HCT116 (cell line): ENCODE measurements at regions not wholly inside any gene's neighbourhood (a gene's known extent, or its start where the extent isn't known, plus 50 kb on each side); places are given as distances from the start of the nearest gene placed in this dataset.

Experiments
- ATAC-seq: fragments of 200-7000 bp; cut with Tn5 transposase; 2 replicates; pipeline ENCODE4 v1.9.1; 2020; ENCODE audit warnings: mild to moderate bottlenecking, moderate library complexity
- BruUV-seq: library from RNA; stranded (reverse); fragments of 400-500 nt; replicated peaks from 2 replicates; lab custom pipeline; 2021; lab: Mats Ljungman, UMichigan
- CTCF ChIA-PET: fragments of 300-600 bp; sonication (Branson Sonifier 250); formaldehyde crosslinking; loops from one replicate; lab custom pipeline; 2021; ENCODE audit warnings: antibody characterized with exemption; lab: Charles Lee
- POLR2A ChIA-PET: fragments of 300-600, 350-600 bp; sonication (Branson Sonifier 250); formaldehyde crosslinking; loops from one replicate; lab custom pipeline; 2021; ENCODE audit warnings: antibody characterized with exemption; lab: Charles Lee
- RAD21 ChIA-PET, 2 experiments: fragments of 300-600 bp; sonication (Branson Sonifier 250); formaldehyde crosslinking; loops; one replicate each; lab custom pipeline; 2023; ENCODE audit warnings: low total read pairs in 2 of 2; ENCODE audit not compliant: uncharacterized antibody in 2 of 2, unreplicated experiment in 2 of 2, low non-redundant PET in 1 of 2; lab: Charles Lee
- DNase-seq: peaks from one replicate; pipeline ENCODE4 v3.0.0-alpha.2; 2010; ENCODE audit warnings: low read depth, low spot score
- H2AFZ ChIP-seq: fragments of 200-600 bp; shearing (Covaris generic), sonication (generic); 2 replicates; pipeline ENCODE4 v1.6.1; 2017; ENCODE audit warnings: low read depth, mixed run types, mixed read lengths, antibody characterized with exemption, low read length; ENCODE audit not compliant: poor library complexity, severe bottlenecking
- H3K27ac ChIP-seq: 2 replicates; pipeline ENCODE4 v1.5.1; 2012; ENCODE audit warnings: low read depth, low read length
- H3K27me3 ChIP-seq: fragments of 200-600 bp; sonication (generic); 2 replicates; pipeline ENCODE4 v1.6.1; 2016; ENCODE audit warnings: mixed run types, low read length, mixed read lengths; ENCODE audit not compliant: insufficient read depth
- H3K36me3 ChIP-seq, 2 experiments: fragments of 200-500 bp in 1 of 2; fragments of 200-600 bp in 1 of 2; sonication (Bioruptor generic) in 1 of 2; sonication (generic) in 1 of 2; 2 replicates each; pipeline versions ENCODE4 v1.5.1 to v1.6.1; 2014 to 2016; ENCODE audit warnings: low read length in 2 of 2, inconsistent platforms in 1 of 2, mixed read lengths in 1 of 2, mixed run types in 1 of 2; ENCODE audit not compliant: insufficient read depth in 2 of 2, control insufficient read depth in 1 of 2
- H3K4me1 ChIP-seq, 2 experiments: fragments of 200-600 bp in 1 of 2; sonication (generic) in 1 of 2; 2 replicates each; pipeline versions ENCODE4 v1.5.1 to v1.6.1; 2012 to 2017; ENCODE audit warnings: low read length in 2 of 2, inconsistent platforms in 1 of 2, mild to moderate bottlenecking in 1 of 2, mixed read lengths in 1 of 2, mixed run types in 1 of 2, moderate library complexity in 1 of 2; ENCODE audit not compliant: insufficient read depth in 2 of 2, control insufficient read depth in 1 of 2
- H3K4me2 ChIP-seq: fragments of 200-600 bp; sonication (generic); 2 replicates; pipeline ENCODE4 v1.6.1; 2017; ENCODE audit warnings: mixed run types, low read length, mixed read lengths
- H3K4me3 ChIP-seq, 2 experiments: fragments of 200-600 bp in 1 of 2; sonication (generic) in 1 of 2; replicated peaks in 1 of 2; 2 replicates each; pipeline ENCODE4 v1.5.1; 2011 to 2016; ENCODE audit warnings: low read length in 2 of 2, control low read depth in 1 of 2, low read depth in 1 of 2, mild to moderate bottlenecking in 1 of 2, mixed read lengths in 1 of 2, mixed run types in 1 of 2
- H3K79me2 ChIP-seq: fragments of 200-600 bp; sonication (generic); 2 replicates; pipeline ENCODE4 v1.6.1; 2017; ENCODE audit warnings: mild to moderate bottlenecking, mixed run types, low read length, moderate library complexity, mixed read lengths; ENCODE audit not compliant: insufficient read depth
- H3K9ac ChIP-seq: fragments of 200-600 bp; sonication (generic); 2 replicates; pipeline ENCODE4 v1.6.1; 2016; ENCODE audit warnings: low read length, mixed read lengths
- H3K9me2 ChIP-seq: fragments of 200-600 bp; sonication (generic), shearing (Covaris generic); 2 replicates; pipeline ENCODE4 v1.6.1; 2017; ENCODE audit warnings: mixed run types, mild to moderate bottlenecking, moderate library complexity; ENCODE audit not compliant: insufficient read depth
- H3K9me3 ChIP-seq, 2 experiments: fragments of 200-500 bp in 1 of 2; fragments of 200-600 bp in 1 of 2; sonication (Bioruptor generic) in 1 of 2; sonication (generic) in 1 of 2; 2 replicates each; pipeline ENCODE4 v1.6.1; 2014 to 2017; ENCODE audit warnings: low read length in 2 of 2, mixed read lengths in 2 of 2, inconsistent platforms in 1 of 2, low read depth in 1 of 2, mild to moderate bottlenecking in 1 of 2, mixed run types in 1 of 2, moderate library complexity in 1 of 2; ENCODE audit not compliant: control insufficient read depth in 1 of 2, insufficient read depth in 1 of 2
- H4K20me1 ChIP-seq: fragments of 200-600 bp; sonication (generic), shearing (Covaris generic); 2 replicates; pipeline ENCODE4 v1.6.1; 2017; ENCODE audit warnings: mixed run types, mild to moderate bottlenecking, moderate library complexity; ENCODE audit not compliant: insufficient read depth
- CBX3 ChIP-seq: IDR thresholded peaks from 2 replicates; pipeline ENCODE4 v1.6.1; 2012; ENCODE audit warnings: low read depth
- CTCF ChIP-seq, 3 experiments: fragments of 200-600 bp in 1 of 3; sonication (generic) in 1 of 3; IDR thresholded peaks in 2 of 3; conservative IDR thresholded peaks in 1 of 3; 2 replicates each; pipeline ENCODE4 v1.5.1; 2012 to 2017; ENCODE audit warnings: low read depth in 2 of 3, low read length in 2 of 3, antibody characterized with exemption in 1 of 3, borderline replicate concordance in 1 of 3, control low read depth in 1 of 3, mild to moderate bottlenecking in 1 of 3, mixed read lengths in 1 of 3, mixed run types in 1 of 3, moderate library complexity in 1 of 3; ENCODE audit not compliant: insufficient read depth in 1 of 3
- EZH2 ChIP-seq: fragments of 200-600 bp; sonication (generic); IDR thresholded peaks from 2 replicates; pipeline ENCODE4 v1.6.1; 2017; ENCODE audit warnings: antibody characterized with exemption, mixed run types
- EZH2phosphoT487 ChIP-seq: fragments of 200-600 bp; IDR thresholded peaks from 2 replicates; pipeline ENCODE4 v1.6.1; 2018; ENCODE audit warnings: antibody characterized with exemption, borderline replicate concordance
- FOSL1 ChIP-seq: IDR thresholded peaks from 2 replicates; pipeline ENCODE4 v1.6.1; 2012; ENCODE audit warnings: low read depth
- JUND ChIP-seq: IDR thresholded peaks from 2 replicates; pipeline ENCODE4 v1.6.1; 2012
- MAX ChIP-seq: IDR thresholded peaks from 2 replicates; pipeline ENCODE4 v1.6.1; 2012
- POLR2A ChIP-seq: IDR thresholded peaks from 2 replicates; pipeline ENCODE4 v1.7.0; 2011; ENCODE audit warnings: borderline replicate concordance; ENCODE audit not compliant: insufficient read depth, insufficient read length; ENCODE audit errors: extremely low read depth
- POLR2AphosphoS5 ChIP-seq: IDR thresholded peaks from 2 replicates; pipeline ENCODE4 v1.6.1; 2011; ENCODE audit warnings: mild to moderate bottlenecking, low read depth, low read length, moderate library complexity
- RAD21 ChIP-seq: IDR thresholded peaks from 2 replicates; pipeline ENCODE4 v1.6.1; 2012; ENCODE audit warnings: low read depth, mild to moderate bottlenecking
- SP1 ChIP-seq: IDR thresholded peaks from 2 replicates; pipeline ENCODE4 v1.6.1; 2012; ENCODE audit warnings: low read depth
- ZFX ChIP-seq: fragments of 450-650 bp; IDR thresholded peaks from 2 replicates; pipeline ENCODE4 v1.6.1; 2017
- ZNF274 ChIP-seq: fragments of 200-500 bp; sonication (Bioruptor generic); IDR thresholded peaks from 2 replicates; pipeline ENCODE4 v1.6.1; 2014; ENCODE audit warnings: mild to moderate bottlenecking, low read depth, low read length, inconsistent platforms
- intact Hi-C: fragments of 100-400 bp; cut with micrococcal nuclease; formaldehyde crosslinking; loops from 2 replicates; pipeline ENCODE4 v1.10.0; 2022
- TF ChIP-seq, protein P1 (sequence below): IDR thresholded peaks from 2 replicates; pipeline ENCODE4 v1.6.1; 2012; ENCODE audit warnings: low read depth
- TF ChIP-seq, protein P2 (sequence below): IDR thresholded peaks from 2 replicates; pipeline ENCODE4 v1.6.1; 2012

- RAD21 ChIA-PET = no interaction called here
Measured at GRCh38 chr17:68698746-68699145, 97.6 kb upstream of the FAM20A start.

More at GRCh38 chr17:68698746-68699145, 97.6 kb upstream of the FAM20A start:
- no peaks in the 10 kb centered on the region for H3K9me2 ChIP-seq
- intact Hi-C loops = no loop called here
- ChIA-PET CTCF (no interaction called here), POLR2A (no interaction called here)
- no peak for TF ChIP-seq FOSL1
- no peak for TF ChIP-seq JUND
- TF ChIP-seq EZH2phosphoT487 = no peak
- TF ChIP-seq, protein P1, sequence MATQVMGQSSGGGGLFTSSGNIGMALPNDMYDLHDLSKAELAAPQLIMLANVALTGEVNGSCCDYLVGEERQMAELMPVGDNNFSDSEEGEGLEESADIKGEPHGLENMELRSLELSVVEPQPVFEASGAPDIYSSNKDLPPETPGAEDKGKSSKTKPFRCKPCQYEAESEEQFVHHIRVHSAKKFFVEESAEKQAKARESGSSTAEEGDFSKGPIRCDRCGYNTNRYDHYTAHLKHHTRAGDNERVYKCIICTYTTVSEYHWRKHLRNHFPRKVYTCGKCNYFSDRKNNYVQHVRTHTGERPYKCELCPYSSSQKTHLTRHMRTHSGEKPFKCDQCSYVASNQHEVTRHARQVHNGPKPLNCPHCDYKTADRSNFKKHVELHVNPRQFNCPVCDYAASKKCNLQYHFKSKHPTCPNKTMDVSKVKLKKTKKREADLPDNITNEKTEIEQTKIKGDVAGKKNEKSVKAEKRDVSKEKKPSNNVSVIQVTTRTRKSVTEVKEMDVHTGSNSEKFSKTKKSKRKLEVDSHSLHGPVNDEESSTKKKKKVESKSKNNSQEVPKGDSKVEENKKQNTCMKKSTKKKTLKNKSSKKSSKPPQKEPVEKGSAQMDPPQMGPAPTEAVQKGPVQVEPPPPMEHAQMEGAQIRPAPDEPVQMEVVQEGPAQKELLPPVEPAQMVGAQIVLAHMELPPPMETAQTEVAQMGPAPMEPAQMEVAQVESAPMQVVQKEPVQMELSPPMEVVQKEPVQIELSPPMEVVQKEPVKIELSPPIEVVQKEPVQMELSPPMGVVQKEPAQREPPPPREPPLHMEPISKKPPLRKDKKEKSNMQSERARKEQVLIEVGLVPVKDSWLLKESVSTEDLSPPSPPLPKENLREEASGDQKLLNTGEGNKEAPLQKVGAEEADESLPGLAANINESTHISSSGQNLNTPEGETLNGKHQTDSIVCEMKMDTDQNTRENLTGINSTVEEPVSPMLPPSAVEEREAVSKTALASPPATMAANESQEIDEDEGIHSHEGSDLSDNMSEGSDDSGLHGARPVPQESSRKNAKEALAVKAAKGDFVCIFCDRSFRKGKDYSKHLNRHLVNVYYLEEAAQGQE = no peak
- no peak for TF ChIP-seq CBX3
- TF ChIP-seq POLR2AphosphoS5 = no peak
- TF ChIP-seq POLR2A = no peak
- TF ChIP-seq, protein P2, sequence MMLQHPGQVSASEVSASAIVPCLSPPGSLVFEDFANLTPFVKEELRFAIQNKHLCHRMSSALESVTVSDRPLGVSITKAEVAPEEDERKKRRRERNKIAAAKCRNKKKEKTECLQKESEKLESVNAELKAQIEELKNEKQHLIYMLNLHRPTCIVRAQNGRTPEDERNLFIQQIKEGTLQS = no peak
- TF ChIP-seq EZH2 = no peak
- no peak for TF ChIP-seq SP1
- TF ChIP-seq ZFX = no peak
- TF ChIP-seq CTCF (IDR thresholded peaks at IDR 0.05 in 2 of 3, conservative IDR thresholded peaks at IDR 0.05 in 1 of 3; ENCODE audit: borderline replicate concordance in 1 of 3, insufficient read depth in 1 of 3, low read depth in 2 of 3, low read length in 2 of 3) = no peak
- TF ChIP-seq MAX = no peak
- TF ChIP-seq ZNF274 = no peak
- no peak for TF ChIP-seq RAD21
- no peak overlapping the region for H3K9ac ChIP-seq
- H3K27ac ChIP-seq = no peak overlapping the region
- no peak overlapping the region for H3K4me3 ChIP-seq
- H3K27me3 ChIP-seq = no peaks in the 10 kb centered on the region
- H3K36me3 ChIP-seq = no peaks in the 10 kb centered on the region
- H2AFZ ChIP-seq = no peak overlapping the region
- no peaks in the 10 kb centered on the region for H4K20me1 ChIP-seq
- no peak for DNase-seq
- H3K4me1 ChIP-seq = no peaks in the 10 kb centered on the region
- ATAC-seq = no peak
- no TSS peak for BruUV-seq
- no peaks in the 10 kb centered on the region for H3K79me2 ChIP-seq
- H3K4me2 ChIP-seq = no peak overlapping the region
- no peaks in the 10 kb centered on the region for H3K9me3 ChIP-seq
